ENCODE measurements at regions not wholly inside any gene's neighbourhood (a gene's known extent, or its start where the extent isn't known, plus 50 kb on each side); places are given as distances from the start of the nearest gene placed in this dataset.
"Not testable (repeated sequence)": the region's sequence is repeated elsewhere in the genome, so short reads cannot be mapped to it uniquely, and the experiment has no call there.

GRCh38 chr2:16090650-16091575 lies 150.6 kb downstream of the MYCN start:
- no peak for DNase-seq

GRCh38 chr2:16089491-16089890 lies 149.1 kb downstream of the MYCN start:
- DNase-seq, result not testable (repeated sequence)

- no peak for DNase-seq
These were observed 148.4 kb downstream of the MYCN start for GRCh38 chr2:16088802-16089112.

- no peak for DNase-seq
These were observed 147.9 kb downstream of the MYCN start for GRCh38 chr2:16088035-16088801.

- DNase-seq, result not testable (repeated sequence)
These were observed 145.8 kb downstream of the MYCN start for GRCh38 chr2:16086136-16086535.

GRCh38 chr2:16085073-16085472 lies 144.7 kb downstream of the MYCN start:
- DNase-seq, result no peak

GRCh38 chr2:16084274-16084673 lies 143.9 kb downstream of the MYCN start:
- DNase-seq, result no peak

GRCh38 chr2:16082276-16082675 lies 141.9 kb downstream of the MYCN start:
- no peak for DNase-seq

GRCh38 chr2:16081316-16082200 lies 141.2 kb downstream of the MYCN start:
- DNase-seq, result no peak

- no peak for DNase-seq
These were observed 140.2 kb downstream of the MYCN start for GRCh38 chr2:16080516-16080915.

GRCh38 chr2:16080071-16080470 lies 139.7 kb downstream of the MYCN start:
- DNase-seq, result no peak

- DNase-seq, result no peak
These were observed 139.3 kb downstream of the MYCN start for GRCh38 chr2:16079637-16080036.

GRCh38 chr2:16077601-16078000 lies 137.3 kb downstream of the MYCN start:
- no peak for DNase-seq

GRCh38 chr2:16076911-16077310 lies 136.6 kb downstream of the MYCN start:
- DNase-seq, result no peak

- no peak for DNase-seq
These were observed 135.0 kb downstream of the MYCN start for GRCh38 chr2:16075045-16076012.

- DNase-seq, result no peak
These were observed 133.6 kb downstream of the MYCN start for GRCh38 chr2:16073921-16074425.

- no peak for DNase-seq
These were observed 133.1 kb downstream of the MYCN start for GRCh38 chr2:16073471-16073870.

- DNase-seq, result no peak
These were observed 132.4 kb downstream of the MYCN start for GRCh38 chr2:16072638-16073290.

- DNase-seq, result no peak
These were observed 131.7 kb downstream of the MYCN start for GRCh38 chr2:16071865-16072637.
